ENCODE measurements at regions not wholly inside any gene's neighbourhood (a gene's known extent, or its start where the extent isn't known, plus 50 kb on each side); places are given as distances from the start of the nearest gene placed in this dataset.

- Mint-ChIP-seq H3K27ac (no peak overlapping the region), H3K9me3 (ENCODE audit: insufficient read depth) (no peaks in the 10 kb centered on the region), H3K4me3 (no peak overlapping the region), H3K4me1 (peaks cover 26% of the 10 kb centered on the region), H3K27me3 (peaks cover 55% of the 10 kb centered on the region)
- no peaks in the 10 kb centered on the region for H4K20me1 ChIP-seq (ENCODE audit: control insufficient read depth, insufficient read depth, low read length, poor library complexity, severe bottlenecking)
- peaks cover 0 to 42% (median 21%) of the 10 kb centered on the region in 4 experiments for H3K27me3 ChIP-seq (replicated peaks in 1 of 4; ENCODE audit: control extremely low read depth in 1 of 4, control insufficient read depth in 3 of 4, insufficient read depth in 4 of 4, low read length in 3 of 4)
- no peak overlapping the region for H3K4me2 ChIP-seq (replicated peaks; ENCODE audit: low read depth, low read length, poor library complexity, severe bottlenecking)
- H2AFZ ChIP-seq (ENCODE audit: insufficient read depth, low read depth, low read length, poor library complexity, severe bottlenecking), result no peak overlapping the region
- CTCF ChIA-PET, result no interaction called here
- no peak overlapping the region for H3K27ac ChIP-seq (ENCODE audit: low read length in 2 of 2)
- no peak overlapping the region for H3K4me3 ChIP-seq (ENCODE audit: control extremely low read depth in 1 of 5, extremely low read depth in 1 of 5, insufficient read depth in 1 of 5, low read depth in 2 of 5, low read length in 4 of 5)
- POLR2A ChIA-PET, result no interaction called here
- H3K36me3 ChIP-seq (replicated peaks in 1 of 2; ENCODE audit: control extremely low read depth in 1 of 2, control insufficient read depth in 1 of 2, extremely low read depth in 1 of 2, insufficient read depth in 2 of 2, low read length in 1 of 2), result no peaks in the 10 kb centered on the region
- ATAC-seq (ENCODE audit: low read depth), result no peak
- no peak for DNase-seq
- 84% methylated on average over 11 of the region's 14 CpGs for WGBS (ENCODE audit: insufficient coverage)
- TF ChIP-seq CTCF (IDR thresholded peaks at IDR 0.05) (no peak), EZH2 (IDR thresholded peaks at IDR 0.05; ENCODE audit: borderline replicate concordance, insufficient read depth, low read depth, low read length, poor library complexity, severe bottlenecking) (no peak)
- no peak overlapping the region for H3K9ac ChIP-seq (ENCODE audit: low read length)
- intact Hi-C loops (cut with micrococcal nuclease), result no loop called here
- H3K79me2 ChIP-seq (ENCODE audit: control insufficient read depth, insufficient read depth, low read length), result no peaks in the 10 kb centered on the region
- peaks cover 23 to 29% of the 10 kb centered on the region in 2 donors for H3K4me1 ChIP-seq (ENCODE audit: control insufficient read depth in 2 of 2, insufficient read depth in 2 of 2, low read length in 2 of 2)
- peaks cover 0 to 6% (median 0%) of the 10 kb centered on the region in 3 donors for H3K9me3 ChIP-seq (ENCODE audit: control extremely low read depth in 1 of 3, control insufficient read depth in 2 of 3, insufficient read depth in 1 of 3, low read length in 2 of 3)
Measured at GRCh38 chr19:30229525-30230174, 142.5 kb upstream of the ZNF536 start.

- H3K9ac ChIP-seq (ENCODE audit: low read length), result no peak overlapping the region
- no peak overlapping the region for H3K4me2 ChIP-seq (replicated peaks; ENCODE audit: low read depth, low read length, poor library complexity, severe bottlenecking)
- no peaks in the 10 kb centered on the region for H4K20me1 ChIP-seq (ENCODE audit: control insufficient read depth, insufficient read depth, low read length, poor library complexity, severe bottlenecking)
- Mint-ChIP-seq H3K27ac (no peak overlapping the region), H3K9me3 (ENCODE audit: insufficient read depth) (no peaks in the 10 kb centered on the region), H3K4me1 (peaks cover 15% of the 10 kb centered on the region), H3K27me3 (peaks cover 58% of the 10 kb centered on the region), H3K4me3 (no peak overlapping the region)
- ATAC-seq (ENCODE audit: low read depth), result no peak
- peaks cover 11 to 15% of the 10 kb centered on the region in 2 donors for H3K4me1 ChIP-seq (ENCODE audit: control insufficient read depth in 2 of 2, insufficient read depth in 2 of 2, low read length in 2 of 2)
- H3K27ac ChIP-seq (ENCODE audit: low read length in 2 of 2), result no peak overlapping the region
- no peak for DNase-seq
- no peaks in the 10 kb centered on the region for H3K36me3 ChIP-seq (replicated peaks in 1 of 2; ENCODE audit: control extremely low read depth in 1 of 2, control insufficient read depth in 1 of 2, extremely low read depth in 1 of 2, insufficient read depth in 2 of 2, low read length in 1 of 2)
- no peak for TF ChIP-seq EZH2 (IDR thresholded peaks at IDR 0.05; ENCODE audit: borderline replicate concordance, insufficient read depth, low read depth, low read length, poor library complexity, severe bottlenecking)
- no peaks in the 10 kb centered on the region for H3K9me3 ChIP-seq (ENCODE audit: control extremely low read depth in 1 of 3, control insufficient read depth in 2 of 3, insufficient read depth in 1 of 3, low read length in 2 of 3)
- ChIA-PET POLR2A (no interaction called here), CTCF (no interaction called here)
- H3K27me3 ChIP-seq (replicated peaks in 1 of 4; ENCODE audit: control extremely low read depth in 1 of 4, control insufficient read depth in 3 of 4, insufficient read depth in 4 of 4, low read length in 3 of 4), result peaks cover 0 to 40% (median 13%) of the 10 kb centered on the region in 4 experiments
- H2AFZ ChIP-seq (ENCODE audit: insufficient read depth, low read depth, low read length, poor library complexity, severe bottlenecking), result no peak overlapping the region
- no peak overlapping the region for H3K4me3 ChIP-seq (ENCODE audit: control extremely low read depth in 1 of 5, extremely low read depth in 1 of 5, insufficient read depth in 1 of 5, low read depth in 2 of 5, low read length in 4 of 5)
- intact Hi-C loops (cut with micrococcal nuclease), result no loop called here
- 80% methylated on average over 7 of the region's 8 CpGs for WGBS (ENCODE audit: insufficient coverage)
- no peaks in the 10 kb centered on the region for H3K79me2 ChIP-seq (ENCODE audit: control insufficient read depth, insufficient read depth, low read length)
Measured at GRCh38 chr19:30231408-30232318, 140.5 kb upstream of the ZNF536 start.
